Prostate gland (tissue), 2 donors: ENCODE measurements at regions not wholly inside any gene's neighbourhood (a gene's known extent, or its start where the extent isn't known, plus 50 kb on each side); places are given as distances from the start of the nearest gene placed in this dataset.

Experiments used
- CTCF ChIP-seq, 4 experiments: fragments of 200-600 bp in 2 of 4; fragments of 450-650 bp in 2 of 4; sonication (generic) in 2 of 4; IDR thresholded peaks; 1 replicate in 3 of 4; 2 replicates in 1 of 4; pipeline ENCODE4 v1.5.1; 2016 to 2019; ENCODE audit warnings: antibody characterized with exemption in 4 of 4, mild to moderate bottlenecking in 2 of 4, moderate library complexity in 2 of 4
- POLR2AphosphoS5 ChIP-seq: sonication (generic); formaldehyde crosslinking; IDR thresholded peaks from one replicate; pipeline ENCODE4 v1.6.1; 2017; ENCODE audit warnings: antibody characterized with exemption

DNA sequence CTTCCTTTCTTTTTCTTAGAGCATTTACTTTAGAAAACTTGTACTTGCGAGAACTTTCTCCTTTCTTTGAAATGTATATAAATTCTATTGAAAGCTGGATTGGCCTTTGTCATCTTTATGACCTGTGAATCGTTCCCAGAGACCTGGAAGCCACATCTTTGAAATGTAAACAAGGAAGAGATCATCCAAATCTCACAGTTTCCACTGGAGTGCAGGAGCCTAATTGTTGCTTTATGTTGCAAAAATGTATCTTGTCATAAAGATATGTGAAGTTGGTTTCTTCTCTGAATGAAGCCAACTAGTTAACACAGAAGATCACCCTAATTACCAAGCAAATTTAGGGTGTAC is 1101.8 kb downstream of the TAF11L14 start:
- TF ChIP-seq CTCF (IDR thresholded peaks at IDR 0.05): no peak
- TF ChIP-seq POLR2AphosphoS5: no peak
